ENCODE measurements at regions not wholly inside any gene's neighbourhood (a gene's known extent, or its start where the extent isn't known, plus 50 kb on each side); places are given as distances from the start of the nearest gene placed in this dataset.

DNA sequence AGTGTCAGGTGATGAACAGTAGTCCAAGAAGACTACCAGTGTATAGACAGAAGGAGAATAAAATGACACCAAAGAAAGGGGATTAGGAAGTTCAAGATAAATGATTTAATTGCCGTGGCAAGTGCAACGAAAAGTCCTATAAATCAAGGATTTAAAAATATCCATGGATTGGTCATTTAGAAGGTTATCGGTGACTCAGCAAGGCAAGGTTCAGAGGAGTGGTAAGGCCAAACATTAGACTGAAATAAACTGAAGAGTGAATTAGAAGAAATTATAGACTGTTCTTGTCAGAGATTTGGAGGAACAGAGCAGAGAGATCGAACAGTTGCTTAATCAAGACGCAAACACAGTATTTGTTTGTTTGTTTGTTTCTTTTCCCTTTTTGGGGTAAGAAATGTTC lies 211.9 kb upstream of the KCNMB2 start:
- TF ChIP-seq, protein P1, sequence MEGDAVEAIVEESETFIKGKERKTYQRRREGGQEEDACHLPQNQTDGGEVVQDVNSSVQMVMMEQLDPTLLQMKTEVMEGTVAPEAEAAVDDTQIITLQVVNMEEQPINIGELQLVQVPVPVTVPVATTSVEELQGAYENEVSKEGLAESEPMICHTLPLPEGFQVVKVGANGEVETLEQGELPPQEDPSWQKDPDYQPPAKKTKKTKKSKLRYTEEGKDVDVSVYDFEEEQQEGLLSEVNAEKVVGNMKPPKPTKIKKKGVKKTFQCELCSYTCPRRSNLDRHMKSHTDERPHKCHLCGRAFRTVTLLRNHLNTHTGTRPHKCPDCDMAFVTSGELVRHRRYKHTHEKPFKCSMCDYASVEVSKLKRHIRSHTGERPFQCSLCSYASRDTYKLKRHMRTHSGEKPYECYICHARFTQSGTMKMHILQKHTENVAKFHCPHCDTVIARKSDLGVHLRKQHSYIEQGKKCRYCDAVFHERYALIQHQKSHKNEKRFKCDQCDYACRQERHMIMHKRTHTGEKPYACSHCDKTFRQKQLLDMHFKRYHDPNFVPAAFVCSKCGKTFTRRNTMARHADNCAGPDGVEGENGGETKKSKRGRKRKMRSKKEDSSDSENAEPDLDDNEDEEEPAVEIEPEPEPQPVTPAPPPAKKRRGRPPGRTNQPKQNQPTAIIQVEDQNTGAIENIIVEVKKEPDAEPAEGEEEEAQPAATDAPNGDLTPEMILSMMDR (conservative IDR thresholded peaks at IDR 0.05; ENCODE audit: low read length) = no peak
- TF ChIP-seq EZH2phosphoT487 (IDR thresholded peaks at IDR 0.05; ENCODE audit: borderline replicate concordance) = no peak

Data from Loucy (cell line).